ENCODE measurements at regions not wholly inside any gene's neighbourhood (a gene's known extent, or its start where the extent isn't known, plus 50 kb on each side); places are given as distances from the start of the nearest gene placed in this dataset.

DNA sequence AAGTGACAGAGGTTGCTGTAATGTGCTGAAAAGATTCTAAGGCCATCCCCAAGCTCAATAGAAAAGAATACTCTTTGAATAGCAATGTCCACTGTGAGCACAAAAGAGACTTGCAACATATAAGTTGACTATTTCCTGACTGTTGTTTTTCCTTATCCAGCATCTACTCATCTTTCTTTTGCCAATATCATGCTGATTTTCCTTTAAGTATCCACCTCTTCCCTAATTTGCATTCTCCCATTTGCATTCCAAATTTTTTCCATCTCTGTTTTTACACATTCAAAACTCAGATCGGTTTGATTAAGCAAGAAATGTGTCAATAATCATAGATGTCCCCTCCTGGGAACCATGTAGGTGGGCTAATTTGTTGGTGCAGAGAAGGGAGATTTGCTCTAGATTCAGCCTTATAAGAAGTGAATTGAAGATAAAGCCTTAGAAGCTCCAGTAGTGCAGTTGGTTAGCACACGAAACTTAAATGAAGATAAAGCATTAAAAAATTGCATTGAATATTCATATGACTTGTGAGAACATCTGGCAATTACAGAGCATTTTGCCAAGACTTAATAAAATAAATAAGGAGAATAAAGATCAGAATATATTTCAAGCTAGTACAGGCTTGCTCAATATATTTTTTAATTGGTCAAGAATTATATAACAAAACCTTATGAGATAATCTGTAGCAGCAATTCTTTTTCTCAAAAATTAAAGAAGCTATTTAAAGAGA is 267.6 kb downstream of the TMEM167A start:
- no peak overlapping the region for H2AFZ ChIP-seq (ENCODE audit: low read depth, low read length)
- no peaks in the 10 kb centered on the region for H3K36me3 ChIP-seq (ENCODE audit: insufficient read depth, low read length)
- H3K9me3 ChIP-seq (ENCODE audit: insufficient read depth, low read length, severe bottlenecking): no peaks in the 10 kb centered on the region
- no peak overlapping the region for H3K4me2 ChIP-seq (ENCODE audit: insufficient read depth, low read length)
- H3K27ac ChIP-seq (ENCODE audit: low read length): no peak overlapping the region
- H3K79me2 ChIP-seq (ENCODE audit: insufficient read depth, low read length): no peaks in the 10 kb centered on the region
- ATAC-seq (ENCODE audit: insufficient read depth, low read depth) (no peak), DNase-seq (no peak)
- H3K9ac ChIP-seq (ENCODE audit: low read depth, low read length): no peak overlapping the region
- H3K4me3 ChIP-seq (ENCODE audit: low read depth in 1 of 2, low read length in 2 of 2): no peak overlapping the region
- no peaks in the 10 kb centered on the region for H3K27me3 ChIP-seq (ENCODE audit: insufficient read depth, low read length, poor library complexity)
- no peaks in the 10 kb centered on the region for H3K4me1 ChIP-seq (ENCODE audit: insufficient read depth, low read length)
- H4K20me1 ChIP-seq (ENCODE audit: insufficient read depth, low read length): no peaks in the 10 kb centered on the region
- TF ChIP-seq, protein P1, sequence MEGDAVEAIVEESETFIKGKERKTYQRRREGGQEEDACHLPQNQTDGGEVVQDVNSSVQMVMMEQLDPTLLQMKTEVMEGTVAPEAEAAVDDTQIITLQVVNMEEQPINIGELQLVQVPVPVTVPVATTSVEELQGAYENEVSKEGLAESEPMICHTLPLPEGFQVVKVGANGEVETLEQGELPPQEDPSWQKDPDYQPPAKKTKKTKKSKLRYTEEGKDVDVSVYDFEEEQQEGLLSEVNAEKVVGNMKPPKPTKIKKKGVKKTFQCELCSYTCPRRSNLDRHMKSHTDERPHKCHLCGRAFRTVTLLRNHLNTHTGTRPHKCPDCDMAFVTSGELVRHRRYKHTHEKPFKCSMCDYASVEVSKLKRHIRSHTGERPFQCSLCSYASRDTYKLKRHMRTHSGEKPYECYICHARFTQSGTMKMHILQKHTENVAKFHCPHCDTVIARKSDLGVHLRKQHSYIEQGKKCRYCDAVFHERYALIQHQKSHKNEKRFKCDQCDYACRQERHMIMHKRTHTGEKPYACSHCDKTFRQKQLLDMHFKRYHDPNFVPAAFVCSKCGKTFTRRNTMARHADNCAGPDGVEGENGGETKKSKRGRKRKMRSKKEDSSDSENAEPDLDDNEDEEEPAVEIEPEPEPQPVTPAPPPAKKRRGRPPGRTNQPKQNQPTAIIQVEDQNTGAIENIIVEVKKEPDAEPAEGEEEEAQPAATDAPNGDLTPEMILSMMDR (IDR thresholded peaks at IDR 0.05; ENCODE audit: borderline replicate concordance, extremely low read depth, low read length, poor library complexity, severe bottlenecking): no peak
- TF ChIP-seq EZH2 (IDR thresholded peaks at IDR 0.05; ENCODE audit: borderline replicate concordance, low read depth, low read length, severe bottlenecking): no peak

DNA sequence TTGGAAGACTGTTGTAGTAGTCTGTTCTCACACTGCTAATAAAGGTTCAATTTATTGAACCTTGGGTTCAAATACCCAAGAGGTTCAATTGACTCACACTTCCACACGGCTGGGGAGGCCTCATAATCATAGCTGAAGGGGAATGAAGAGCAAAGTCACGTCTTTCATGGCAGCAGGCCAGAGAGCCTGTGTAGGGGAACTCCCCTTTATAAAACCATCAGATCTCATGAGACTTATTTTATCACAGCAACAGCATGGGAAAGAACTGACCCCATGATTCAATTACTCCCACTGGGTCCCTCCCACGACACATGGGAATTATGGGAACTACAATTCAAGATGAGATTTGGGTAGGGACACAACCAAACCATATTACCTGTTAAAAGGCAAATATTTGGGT is 268.2 kb downstream of the TMEM167A start:
- DNase-seq (no peak), ATAC-seq (ENCODE audit: insufficient read depth, low read depth) (no peak)
- no peak overlapping the region for H3K4me2 ChIP-seq (ENCODE audit: insufficient read depth, low read length)
- no peak overlapping the region for H2AFZ ChIP-seq (ENCODE audit: low read depth, low read length)
- no peaks in the 10 kb centered on the region for H3K9me3 ChIP-seq (ENCODE audit: insufficient read depth, low read length, severe bottlenecking)
- no peaks in the 10 kb centered on the region for H3K79me2 ChIP-seq (ENCODE audit: insufficient read depth, low read length)
- no peak overlapping the region for H3K9ac ChIP-seq (ENCODE audit: low read depth, low read length)
- no peaks in the 10 kb centered on the region for H3K27me3 ChIP-seq (ENCODE audit: insufficient read depth, low read length, poor library complexity)
- no peak overlapping the region for H3K27ac ChIP-seq (ENCODE audit: low read length)
- no peak for TF ChIP-seq EZH2 (IDR thresholded peaks at IDR 0.05; ENCODE audit: borderline replicate concordance, low read depth, low read length, severe bottlenecking)
- TF ChIP-seq, protein P1 (IDR thresholded peaks at IDR 0.05; ENCODE audit: borderline replicate concordance, extremely low read depth, low read length, poor library complexity, severe bottlenecking): no peak
- no peaks in the 10 kb centered on the region for H3K36me3 ChIP-seq (ENCODE audit: insufficient read depth, low read length)
- H3K4me1 ChIP-seq (ENCODE audit: insufficient read depth, low read length): no peaks in the 10 kb centered on the region
- H4K20me1 ChIP-seq (ENCODE audit: insufficient read depth, low read length): no peaks in the 10 kb centered on the region
- H3K4me3 ChIP-seq (ENCODE audit: low read depth in 1 of 2, low read length in 2 of 2): no peak overlapping the region

DNA sequence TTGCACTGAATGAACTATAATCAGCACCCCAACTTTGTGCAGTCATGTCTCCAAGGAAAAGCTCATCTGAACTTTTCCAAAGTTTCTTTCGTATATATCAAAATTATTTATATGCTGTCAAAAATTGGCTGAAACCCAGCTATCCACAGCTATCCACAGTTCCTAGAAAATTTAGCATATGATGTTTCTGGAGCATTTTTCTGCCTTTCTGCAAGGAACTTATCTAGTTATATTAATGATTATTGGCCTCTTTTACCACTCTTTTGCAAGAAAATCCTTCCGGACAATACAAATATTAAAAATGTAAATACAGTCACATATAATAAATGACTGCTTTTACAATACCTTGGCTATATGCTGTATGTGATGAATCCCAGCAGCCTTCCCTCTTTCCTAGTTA is 270.2 kb downstream of the TMEM167A start:
- Histone ChIP-seq H3K79me2 (ENCODE audit: insufficient read depth, low read length) (no peaks in the 10 kb centered on the region), H3K4me2 (ENCODE audit: insufficient read depth, low read length) (no peak overlapping the region), H3K4me3 (ENCODE audit: low read depth in 1 of 2, low read length in 2 of 2) (no peak overlapping the region), H2AFZ (ENCODE audit: low read depth, low read length) (no peak overlapping the region), H3K9me3 (ENCODE audit: insufficient read depth, low read length, severe bottlenecking) (no peaks in the 10 kb centered on the region), H3K4me1 (ENCODE audit: insufficient read depth, low read length) (peaks cover 8% of the 10 kb centered on the region; the same call in 1 of the 2 replicates), H3K27me3 (ENCODE audit: insufficient read depth, low read length, poor library complexity) (no peaks in the 10 kb centered on the region), H4K20me1 (ENCODE audit: insufficient read depth, low read length) (no peaks in the 10 kb centered on the region), H3K27ac (ENCODE audit: low read length) (no peak overlapping the region), H3K36me3 (ENCODE audit: insufficient read depth, low read length) (no peaks in the 10 kb centered on the region), H3K9ac (ENCODE audit: low read depth, low read length) (no peak overlapping the region)
- TF ChIP-seq, protein P1 (IDR thresholded peaks at IDR 0.05; ENCODE audit: borderline replicate concordance, extremely low read depth, low read length, poor library complexity, severe bottlenecking): no peak
- no peak for TF ChIP-seq EZH2 (IDR thresholded peaks at IDR 0.05; ENCODE audit: borderline replicate concordance, low read depth, low read length, severe bottlenecking)
- ATAC-seq (ENCODE audit: insufficient read depth, low read depth): no peak
- DNase-seq: no peak

Data from DND-41 (cell line).